Endothelial cell of umbilical vein (primary cell): ENCODE measurements at regions not wholly inside any gene's neighbourhood (a gene's known extent, or its start where the extent isn't known, plus 50 kb on each side); places are given as distances from the start of the nearest gene placed in this dataset.

Experiments
- BruUV-seq: library from RNA; stranded (reverse); fragments of 400-500 nt; replicated peaks from 2 replicates; lab custom pipeline; 2021; lab: Mats Ljungman, UMichigan
- CTCF ChIA-PET: fragments of 300-600, 350-600 bp; sonication (Branson Sonifier 250); formaldehyde crosslinking; loops from one replicate; lab custom pipeline; 2021; ENCODE audit warnings: antibody characterized with exemption, inconsistent platforms; lab: Charles Lee
- POLR2A ChIA-PET: fragments of 300-600, 350-600 bp; sonication (Branson Sonifier 250); formaldehyde crosslinking; loops from one replicate; lab custom pipeline; 2021; ENCODE audit warnings: antibody characterized with exemption, inconsistent platforms; lab: Charles Lee
- DNase-seq: peaks from one replicate; pipeline ENCODE4 v3.0.0-alpha.2; 2011; ENCODE audit warnings: low read depth, low spot score
- FAIRE-seq: peaks from 2 replicates; lab custom pipeline; 2011; peaks lifted over from hg19 to GRCh38; lab: Jason Lieb, UNC
- H2AFZ ChIP-seq: 2 replicates; pipeline ENCODE4 v1.6.0; 2012; ENCODE audit warnings: low read depth, low read length, control low read depth, inconsistent platforms
- H3K27ac ChIP-seq: 2 replicates; pipeline ENCODE4 v1.5.1; 2011; ENCODE audit warnings: low read depth, mild to moderate bottlenecking, control low read depth, low read length, moderate library complexity; ENCODE audit not compliant: insufficient read depth
- H3K27me3 ChIP-seq, 2 experiments: 2 replicates each; pipeline versions ENCODE4 v1.6.0 to v1.6.1; 2011; ENCODE audit warnings: low read length in 2 of 2, mixed read lengths in 1 of 2; ENCODE audit not compliant: control insufficient read depth in 2 of 2, insufficient read depth in 2 of 2
- H3K36me3 ChIP-seq, 2 experiments: 2 replicates in 1 of 2; 3 replicates in 1 of 2; pipeline ENCODE4 v1.5.1; 2011; ENCODE audit warnings: low read length in 2 of 2, mild to moderate bottlenecking in 1 of 2, moderate library complexity in 1 of 2; ENCODE audit not compliant: control insufficient read depth in 2 of 2, insufficient read depth in 2 of 2; ENCODE audit errors: extremely low read depth in 1 of 2
- H3K4me1 ChIP-seq: 3 replicates; pipeline ENCODE4 v1.5.1; 2011; ENCODE audit warnings: mild to moderate bottlenecking, low read length; ENCODE audit not compliant: control insufficient read depth, insufficient read depth; ENCODE audit errors: extremely low read depth
- H3K4me2 ChIP-seq: 2 replicates; pipeline ENCODE4 v1.6.1; 2011; ENCODE audit warnings: low read length, control low read depth, mixed read lengths; ENCODE audit not compliant: insufficient read depth
- H3K4me3 ChIP-seq, 3 experiments: fragments of 200-600 bp in 1 of 3; sonication (generic), shearing (Covaris generic) in 1 of 3; replicated peaks in 1 of 3; 2 replicates each; pipeline ENCODE4 v1.5.1; 2011 to 2016; ENCODE audit warnings: control low read depth in 3 of 3, low read length in 3 of 3, mild to moderate bottlenecking in 2 of 3, inconsistent platforms in 1 of 3, low read depth in 1 of 3, moderate library complexity in 1 of 3; ENCODE audit not compliant: insufficient read depth in 1 of 3
- H3K79me2 ChIP-seq: 2 replicates; pipeline ENCODE4 v1.6.0; 2012; ENCODE audit warnings: low read length, inconsistent platforms; ENCODE audit not compliant: control insufficient read depth, insufficient read depth
- H3K9ac ChIP-seq: replicated peaks from 2 replicates; pipeline ENCODE3; 2011; ENCODE audit warnings: low read length, control low read depth; ENCODE audit not compliant: insufficient read depth; ENCODE audit errors: extremely low read depth
- H3K9me1 ChIP-seq: replicated peaks from 3 replicates; pipeline ENCODE4 v1.6.0; 2011; ENCODE audit warnings: mild to moderate bottlenecking, low read length; ENCODE audit not compliant: control insufficient read depth, insufficient read depth; ENCODE audit errors: extremely low read depth
- H3K9me3 ChIP-seq: replicated peaks from 2 replicates; pipeline ENCODE4 v1.5.1; 2012; ENCODE audit warnings: low read length, inconsistent platforms; ENCODE audit not compliant: control insufficient read depth, insufficient read depth
- H4K20me1 ChIP-seq: replicated peaks from 2 replicates; pipeline ENCODE3; 2011; ENCODE audit warnings: mild to moderate bottlenecking, low read length; ENCODE audit not compliant: control insufficient read depth, insufficient read depth; ENCODE audit errors: extremely low read depth
- FOS ChIP-seq: IDR thresholded peaks from 2 replicates; pipeline ENCODE4 v1.6.1; 2011; ENCODE audit warnings: mild to moderate bottlenecking, low read length, moderate library complexity, borderline replicate concordance; ENCODE audit not compliant: insufficient read depth
- JUN ChIP-seq: IDR thresholded peaks from 2 replicates; pipeline ENCODE4 v1.6.1; 2011; ENCODE audit warnings: borderline replicate concordance, low read depth; ENCODE audit not compliant: insufficient read length, insufficient read depth
- MYC ChIP-seq: IDR thresholded peaks from one replicate; pipeline ENCODE4 v1.6.1; 2011; ENCODE audit warnings: mild to moderate bottlenecking, low read depth, low read length
- dilution Hi-C: fragments of 300-500 bp; cut with MboI; formaldehyde crosslinking; loops from one replicate; pipeline ENCODE4 v1.15.0; 2019; ENCODE audit warnings: low sequenced_read_pairs; ENCODE audit not compliant: extremely low pct_ligation_motif_present
- intact Hi-C: fragments of 100-400 bp; cut with micrococcal nuclease; formaldehyde crosslinking; loops from one replicate; pipeline ENCODE4 v1.10.0; 2022
- TF ChIP-seq, protein P1 (sequence below), 2 donors: IDR thresholded peaks; 1 replicate in 1 of 2; 2 replicates in 1 of 2; pipeline ENCODE4 v1.5.1; 2011; ENCODE audit warnings: low read length in 2 of 2, mild to moderate bottlenecking in 2 of 2, moderate library complexity in 2 of 2, control low read depth in 1 of 2, inconsistent platforms in 1 of 2, low read depth in 1 of 2; ENCODE audit not compliant: insufficient read depth in 1 of 2; ENCODE audit errors: extremely low read depth in 1 of 2
- TF ChIP-seq, protein P2 (sequence below): IDR thresholded peaks from 2 replicates; pipeline ENCODE4 v1.6.1; 2011; ENCODE audit not compliant: insufficient read depth, insufficient read length

DNA sequence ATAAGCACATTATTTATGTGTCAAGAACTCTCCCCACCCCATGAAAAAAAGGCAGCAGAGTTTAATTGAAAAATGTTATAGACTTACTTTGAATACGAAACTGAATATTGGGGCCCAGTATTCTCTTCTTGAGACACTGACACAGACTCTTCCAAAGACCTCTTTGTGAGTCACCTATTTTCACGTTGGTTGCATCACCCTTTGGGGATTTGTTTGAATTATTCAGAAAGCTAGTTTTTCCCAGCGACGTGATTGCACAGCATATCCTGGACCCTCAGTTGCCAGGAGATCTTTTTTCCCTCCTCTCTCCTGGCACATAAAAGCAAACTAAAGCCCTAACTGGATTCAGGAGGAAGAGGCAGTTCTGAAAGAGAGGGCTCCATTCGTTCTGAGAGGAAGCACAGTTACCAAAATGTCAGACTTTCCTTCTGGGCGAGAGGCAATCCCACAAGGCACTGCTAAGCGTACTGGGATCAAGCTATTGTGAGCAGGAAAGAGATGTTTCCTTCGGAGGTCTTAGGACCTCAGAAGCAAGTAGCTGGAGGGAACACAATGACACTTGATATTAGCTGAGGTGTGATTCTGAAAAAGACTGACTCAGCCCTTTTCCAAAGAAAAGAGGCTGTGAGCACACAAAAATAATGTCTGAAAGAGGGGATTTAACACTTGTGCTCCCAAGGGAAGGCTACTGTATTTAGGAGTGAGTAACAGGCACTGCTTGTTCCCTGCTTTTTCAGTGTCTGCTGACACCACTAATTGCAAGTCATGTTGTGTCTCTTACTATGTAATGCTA lies 65.8 kb upstream of the CADPS start:
- no peaks in the 10 kb centered on the region for H3K36me3 ChIP-seq
- no peaks in the 10 kb centered on the region for H4K20me1 ChIP-seq
- no peak overlapping the region for H3K27ac ChIP-seq
- TF ChIP-seq, protein P1, sequence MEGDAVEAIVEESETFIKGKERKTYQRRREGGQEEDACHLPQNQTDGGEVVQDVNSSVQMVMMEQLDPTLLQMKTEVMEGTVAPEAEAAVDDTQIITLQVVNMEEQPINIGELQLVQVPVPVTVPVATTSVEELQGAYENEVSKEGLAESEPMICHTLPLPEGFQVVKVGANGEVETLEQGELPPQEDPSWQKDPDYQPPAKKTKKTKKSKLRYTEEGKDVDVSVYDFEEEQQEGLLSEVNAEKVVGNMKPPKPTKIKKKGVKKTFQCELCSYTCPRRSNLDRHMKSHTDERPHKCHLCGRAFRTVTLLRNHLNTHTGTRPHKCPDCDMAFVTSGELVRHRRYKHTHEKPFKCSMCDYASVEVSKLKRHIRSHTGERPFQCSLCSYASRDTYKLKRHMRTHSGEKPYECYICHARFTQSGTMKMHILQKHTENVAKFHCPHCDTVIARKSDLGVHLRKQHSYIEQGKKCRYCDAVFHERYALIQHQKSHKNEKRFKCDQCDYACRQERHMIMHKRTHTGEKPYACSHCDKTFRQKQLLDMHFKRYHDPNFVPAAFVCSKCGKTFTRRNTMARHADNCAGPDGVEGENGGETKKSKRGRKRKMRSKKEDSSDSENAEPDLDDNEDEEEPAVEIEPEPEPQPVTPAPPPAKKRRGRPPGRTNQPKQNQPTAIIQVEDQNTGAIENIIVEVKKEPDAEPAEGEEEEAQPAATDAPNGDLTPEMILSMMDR (IDR thresholded peaks at IDR 0.05; ENCODE audit: extremely low read depth in 1 of 2, insufficient read depth in 1 of 2, low read depth in 1 of 2, low read length in 2 of 2) = no peak
- TF ChIP-seq FOS (no peak), JUN (no peak), MYC (no peak)
- TF ChIP-seq, protein P2, sequence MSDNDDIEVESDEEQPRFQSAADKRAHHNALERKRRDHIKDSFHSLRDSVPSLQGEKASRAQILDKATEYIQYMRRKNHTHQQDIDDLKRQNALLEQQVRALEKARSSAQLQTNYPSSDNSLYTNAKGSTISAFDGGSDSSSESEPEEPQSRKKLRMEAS = no peak
- H3K27me3 ChIP-seq = no peaks in the 10 kb centered on the region
- intact Hi-C loops = no loop called here
- dilution Hi-C loops = no loop called here
- H3K9me3 ChIP-seq = no peaks in the 10 kb centered on the region
- no peaks in the 10 kb centered on the region for H3K4me1 ChIP-seq
- no peak overlapping the region for H3K4me3 ChIP-seq
- ChIA-PET CTCF (interaction anchor here (0.6 kb wide), 1 partner anchor 833 kb away, joined by 3 read pairs; no protein-coding TSS in a partner anchor), POLR2A (no interaction called here)
- DNase-seq (no peak), FAIRE-seq (no peak)
- H3K79me2 ChIP-seq = no peaks in the 10 kb centered on the region
- no TSS peak for BruUV-seq
- H3K4me2 ChIP-seq = no peak overlapping the region
- H2AFZ ChIP-seq = no peak overlapping the region
- H3K9ac ChIP-seq = no peak overlapping the region
- no peaks in the 10 kb centered on the region for H3K9me1 ChIP-seq
